ENCODE measurements at regions not wholly inside any gene's neighbourhood (a gene's known extent, or its start where the extent isn't known, plus 50 kb on each side); places are given as distances from the start of the nearest gene placed in this dataset.

DNA sequence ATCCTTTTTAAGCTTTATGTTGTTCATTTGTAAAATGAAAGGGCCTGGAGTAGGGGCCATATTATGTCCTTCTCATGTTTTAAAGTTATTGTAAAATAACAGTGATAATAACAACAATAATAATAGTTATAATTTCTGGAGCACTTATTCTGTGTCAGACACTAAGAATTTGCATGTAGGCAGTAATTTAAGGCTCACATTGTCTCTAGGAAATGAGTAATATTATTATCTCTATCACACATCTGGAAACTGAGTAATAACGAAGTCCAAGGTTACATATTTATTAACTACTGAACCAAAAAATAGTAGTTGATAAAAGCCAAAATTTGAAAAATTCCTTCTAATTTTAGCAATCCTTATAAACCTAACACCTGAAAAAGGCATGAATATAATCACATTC lies 520.7 kb upstream of the PABPC4L start:
- no peak overlapping the region for H3K27ac ChIP-seq
- no peaks in the 10 kb centered on the region for H3K9me3 ChIP-seq
- H3K27me3 ChIP-seq (ENCODE audit: insufficient read depth in 3 of 3, low read length in 2 of 3) = no peaks in the 10 kb centered on the region
- 78 to 95% (median 80%) methylated on average over 1 of the region's 1 CpG for WGBS, 3 donors
- no peak for ATAC-seq
- H3K4me1 ChIP-seq = no peaks in the 10 kb centered on the region
- DNase-seq = no peak
- no peak overlapping the region for H3K4me3 ChIP-seq
- intact Hi-C loops (cut with DNase I) = no loop called here
- no peaks in the 10 kb centered on the region for H3K36me3 ChIP-seq (ENCODE audit: insufficient read depth in 1 of 2, low read depth in 1 of 2)
- TF ChIP-seq, protein P1, sequence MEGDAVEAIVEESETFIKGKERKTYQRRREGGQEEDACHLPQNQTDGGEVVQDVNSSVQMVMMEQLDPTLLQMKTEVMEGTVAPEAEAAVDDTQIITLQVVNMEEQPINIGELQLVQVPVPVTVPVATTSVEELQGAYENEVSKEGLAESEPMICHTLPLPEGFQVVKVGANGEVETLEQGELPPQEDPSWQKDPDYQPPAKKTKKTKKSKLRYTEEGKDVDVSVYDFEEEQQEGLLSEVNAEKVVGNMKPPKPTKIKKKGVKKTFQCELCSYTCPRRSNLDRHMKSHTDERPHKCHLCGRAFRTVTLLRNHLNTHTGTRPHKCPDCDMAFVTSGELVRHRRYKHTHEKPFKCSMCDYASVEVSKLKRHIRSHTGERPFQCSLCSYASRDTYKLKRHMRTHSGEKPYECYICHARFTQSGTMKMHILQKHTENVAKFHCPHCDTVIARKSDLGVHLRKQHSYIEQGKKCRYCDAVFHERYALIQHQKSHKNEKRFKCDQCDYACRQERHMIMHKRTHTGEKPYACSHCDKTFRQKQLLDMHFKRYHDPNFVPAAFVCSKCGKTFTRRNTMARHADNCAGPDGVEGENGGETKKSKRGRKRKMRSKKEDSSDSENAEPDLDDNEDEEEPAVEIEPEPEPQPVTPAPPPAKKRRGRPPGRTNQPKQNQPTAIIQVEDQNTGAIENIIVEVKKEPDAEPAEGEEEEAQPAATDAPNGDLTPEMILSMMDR (IDR thresholded peaks at IDR 0.05) = no peak

DNA sequence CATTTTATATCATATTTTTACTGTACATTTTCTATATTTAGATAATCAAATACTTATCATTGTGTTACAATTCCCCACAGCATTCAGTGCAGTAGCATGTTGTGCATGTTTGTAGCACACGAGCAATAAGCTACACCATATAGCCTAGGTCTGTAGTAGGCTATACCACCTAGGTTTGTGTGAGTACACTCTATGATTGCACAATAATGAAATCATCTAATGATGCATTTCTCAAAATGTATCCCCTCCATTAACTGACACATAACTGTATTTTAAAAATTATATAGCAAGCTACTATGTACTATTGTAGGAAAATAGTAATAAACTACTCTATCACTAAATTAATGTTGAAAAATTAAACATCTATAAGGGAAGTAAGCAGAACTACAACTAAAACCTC lies 518.4 kb upstream of the PABPC4L start:
- Histone ChIP-seq H3K4me1 (no peaks in the 10 kb centered on the region), H3K36me3 (ENCODE audit: insufficient read depth in 1 of 2, low read depth in 1 of 2) (no peaks in the 10 kb centered on the region), H3K27ac (no peak overlapping the region), H3K4me3 (no peak overlapping the region), H3K27me3 (ENCODE audit: insufficient read depth in 3 of 3, low read length in 2 of 3) (no peaks in the 10 kb centered on the region), H3K9me3 (no peaks in the 10 kb centered on the region)
- TF ChIP-seq, protein P1 (IDR thresholded peaks at IDR 0.05) = no peak
- 80 to 93% (median 83%) methylated on average over 1 of the region's 1 CpG for WGBS, 3 donors
- intact Hi-C loops (cut with DNase I) = no loop called here
- DNase-seq (no peak), ATAC-seq (no peak)

DNA sequence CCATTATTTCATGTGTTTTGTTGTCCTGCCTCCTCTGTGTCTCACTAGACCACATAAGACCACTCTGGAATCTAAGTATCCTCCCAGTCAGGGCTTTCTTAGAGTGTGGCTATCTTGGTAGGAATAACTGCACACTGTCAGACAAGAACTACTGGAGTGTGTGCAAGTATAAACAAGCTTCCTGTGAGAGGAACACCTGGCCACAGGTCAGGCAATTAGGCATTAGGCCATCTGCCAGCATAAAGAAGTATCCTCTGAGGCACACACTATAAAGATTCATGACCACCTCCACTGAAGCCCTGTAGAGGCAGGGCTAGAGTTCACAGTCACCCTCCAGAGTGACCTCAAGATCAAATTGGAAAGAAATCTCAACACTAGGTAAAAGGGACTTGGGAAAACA lies 507.0 kb upstream of the PABPC4L start:
- intact Hi-C loops (cut with DNase I) = no loop called here
- Histone ChIP-seq H3K27ac (no peak overlapping the region), H3K4me1 (no peaks in the 10 kb centered on the region), H3K36me3 (ENCODE audit: insufficient read depth in 1 of 2, low read depth in 1 of 2) (no peaks in the 10 kb centered on the region), H3K9me3 (no peaks in the 10 kb centered on the region), H3K27me3 (ENCODE audit: insufficient read depth in 3 of 3, low read length in 2 of 3) (no peaks in the 10 kb centered on the region), H3K4me3 (no peak overlapping the region)
- TF ChIP-seq, protein P1 (IDR thresholded peaks at IDR 0.05) = no peak
- DNase-seq (no peak), ATAC-seq (no peak)

GRCh38 chr4:134708026-134708425 lies 506.4 kb upstream of the PABPC4L start:
- Histone ChIP-seq H3K27me3 (ENCODE audit: insufficient read depth in 3 of 3, low read length in 2 of 3) (no peaks in the 10 kb centered on the region), H3K4me3 (no peak overlapping the region), H3K27ac (no peak overlapping the region), H3K36me3 (ENCODE audit: insufficient read depth in 1 of 2, low read depth in 1 of 2) (no peaks in the 10 kb centered on the region), H3K4me1 (no peaks in the 10 kb centered on the region), H3K9me3 (no peaks in the 10 kb centered on the region)
- intact Hi-C loops (cut with DNase I) = no loop called here
- no peak for DNase-seq
- TF ChIP-seq, protein P1 (IDR thresholded peaks at IDR 0.05) = no peak
- 93 to 99% (median 97%) methylated on average over 2 of the region's 2 CpGs for WGBS, 3 donors
- no peak for ATAC-seq

- Histone ChIP-seq H3K27me3 (ENCODE audit: insufficient read depth in 3 of 3, low read length in 2 of 3) (no peaks in the 10 kb centered on the region), H3K4me3 (no peak overlapping the region), H3K36me3 (ENCODE audit: insufficient read depth in 1 of 2, low read depth in 1 of 2) (no peaks in the 10 kb centered on the region), H3K27ac (no peak overlapping the region), H3K9me3 (no peaks in the 10 kb centered on the region), H3K4me1 (no peaks in the 10 kb centered on the region)
- no peak for DNase-seq
- 82 to 88% (median 83%) methylated on average over 3 of the region's 3 CpGs for WGBS, 3 donors
- ATAC-seq = no peak
- TF ChIP-seq, protein P1 (IDR thresholded peaks at IDR 0.05) = no peak
- intact Hi-C loops (cut with DNase I) = no loop called here
Observed at GRCh38 chr4:134702374-134702773, 500.8 kb upstream of the PABPC4L start.
